Mesothelial cell of epicardium (in vitro differentiated cells): ENCODE measurements at regions not wholly inside any gene's neighbourhood (a gene's known extent, or its start where the extent isn't known, plus 50 kb on each side); places are given as distances from the start of the nearest gene placed in this dataset.

ENCODE experiments used
- DNase-seq, 2 experiments: peaks; one replicate each; pipeline ENCODE4 v3.0.0; 2021; ENCODE audit warnings: low spot score in 2 of 2; ENCODE audit not compliant: unreplicated experiment in 2 of 2
- H3K27ac Mint-ChIP-seq: 2 replicates; pipeline ENCODE4 v1.8.0; 2021; ENCODE audit warnings: mixed read lengths
- H3K27me3 Mint-ChIP-seq: 2 replicates; pipeline ENCODE4 v1.8.0; 2021; ENCODE audit warnings: low read depth, mixed read lengths
- H3K36me3 Mint-ChIP-seq: 2 replicates; pipeline ENCODE4 v1.8.0; 2021; ENCODE audit warnings: mixed read lengths
- H3K4me1 Mint-ChIP-seq: 2 replicates; pipeline ENCODE4 v1.8.0; 2021; ENCODE audit warnings: mixed read lengths
- H3K4me3 Mint-ChIP-seq: 2 replicates; pipeline ENCODE4 v1.8.0; 2021; ENCODE audit warnings: mild to moderate bottlenecking, moderate library complexity, mixed read lengths
- H3K9me3 Mint-ChIP-seq: 2 replicates; pipeline ENCODE4 v1.8.0; 2021; ENCODE audit warnings: mixed read lengths
- CTCF ChIP-seq: fragments of 200-600 bp; sonication (generic); IDR thresholded peaks from one replicate; pipeline ENCODE4 v1.5.0; 2021; ENCODE audit warnings: antibody characterized with exemption; ENCODE audit not compliant: unreplicated experiment

DNA sequence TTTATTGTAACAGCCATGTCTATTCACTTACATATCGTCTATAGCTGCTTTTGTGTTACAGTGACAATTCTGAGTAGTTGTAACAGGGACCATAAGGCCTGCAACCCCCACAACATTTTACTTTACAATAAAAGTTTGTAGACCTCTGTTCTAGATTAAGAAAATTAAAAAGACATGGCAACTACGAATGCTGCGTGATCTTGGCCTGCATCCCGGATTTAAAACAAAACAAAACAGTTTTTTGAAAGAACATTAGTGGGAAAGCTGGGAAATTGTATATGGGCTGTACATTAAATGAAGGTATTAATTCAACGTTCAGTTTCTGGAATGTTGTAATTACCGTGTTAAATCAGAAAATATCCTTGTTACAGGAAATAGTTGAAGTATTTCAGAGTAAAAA is 64.1 kb downstream of the RMI2 start:
- peaks cover 11% of the 10 kb centered on the region for H3K4me1 Mint-ChIP-seq
- no peaks in the 10 kb centered on the region for H3K36me3 Mint-ChIP-seq
- DNase-seq, result no peak
- peak overlapping the region; percentile 70 for H3K27ac Mint-ChIP-seq
- H3K27me3 Mint-ChIP-seq, result no peaks in the 10 kb centered on the region
- no peak overlapping the region for H3K4me3 Mint-ChIP-seq
- TF ChIP-seq CTCF, result no peak
- H3K9me3 Mint-ChIP-seq, result peaks cover 3% of the 10 kb centered on the region

DNA sequence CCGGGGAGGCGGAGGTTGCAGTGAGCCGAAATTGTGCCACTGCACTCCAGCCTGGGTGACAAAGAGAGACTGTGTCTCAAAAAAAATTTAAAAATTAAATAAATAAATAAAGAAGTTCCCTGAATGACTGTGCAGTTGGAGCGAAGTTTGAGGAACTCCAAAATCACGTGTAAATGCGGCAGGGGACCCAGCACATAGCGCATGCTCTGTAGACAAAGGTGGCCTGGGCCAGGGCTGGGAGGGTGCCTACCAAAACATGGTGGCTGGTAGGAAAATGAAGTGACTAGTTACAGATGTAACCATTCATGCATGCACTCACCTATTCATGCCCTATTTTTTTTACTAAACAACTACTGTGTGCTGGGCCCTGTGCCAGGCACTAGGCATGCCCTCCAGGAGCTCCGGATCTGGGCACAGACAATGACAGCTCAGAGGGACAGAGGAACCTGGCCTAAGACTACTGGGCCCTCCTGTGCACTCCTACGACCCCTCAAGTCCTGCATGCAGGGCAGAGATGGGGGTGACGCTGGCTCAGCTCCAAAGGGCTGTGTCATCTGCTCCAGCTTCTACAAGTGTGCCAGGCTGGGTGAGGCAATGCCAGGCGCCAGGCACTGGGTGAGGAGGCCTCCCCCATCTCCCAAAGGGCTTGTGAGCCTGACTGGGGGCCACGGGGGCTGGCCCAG is 65.3 kb downstream of the RMI2 start:
- H3K4me1 Mint-ChIP-seq, result peaks cover 11% of the 10 kb centered on the region
- no peak for DNase-seq
- no peaks in the 10 kb centered on the region for H3K36me3 Mint-ChIP-seq
- H3K27ac Mint-ChIP-seq, result no peak overlapping the region
- H3K9me3 Mint-ChIP-seq, result peaks cover 3% of the 10 kb centered on the region
- H3K27me3 Mint-ChIP-seq, result no peaks in the 10 kb centered on the region
- no peak for TF ChIP-seq CTCF
- no peak overlapping the region for H3K4me3 Mint-ChIP-seq

DNA sequence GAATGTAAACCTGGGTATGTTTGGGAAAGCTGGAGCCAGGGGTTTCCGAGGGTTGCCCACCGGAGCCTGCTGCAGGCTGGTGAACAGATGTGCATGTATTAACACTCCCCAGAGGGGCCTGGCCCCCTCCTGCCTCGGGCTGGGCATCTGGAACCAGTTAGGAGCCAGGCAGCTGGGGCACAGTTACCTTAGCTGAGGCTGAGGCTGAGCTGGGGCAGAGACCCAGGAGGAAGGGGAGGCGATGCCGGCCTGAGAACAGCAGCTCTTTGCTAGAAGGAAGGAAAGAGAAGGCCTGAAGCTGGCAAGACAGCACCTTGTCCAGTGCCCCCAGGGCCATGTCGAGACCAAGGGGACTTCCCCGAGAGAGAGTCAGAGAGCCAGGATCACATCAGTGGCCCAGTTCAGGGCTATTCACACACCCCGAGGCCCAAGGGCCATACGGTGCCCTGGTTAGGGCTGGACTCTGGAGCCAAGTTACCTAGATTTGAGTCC is 65.8 kb downstream of the RMI2 start:
- H3K4me3 Mint-ChIP-seq, result no peak overlapping the region
- TF ChIP-seq CTCF, result no peak
- H3K9me3 Mint-ChIP-seq, result peaks cover 3% of the 10 kb centered on the region
- DNase-seq, result no peak
- peaks cover 11% of the 10 kb centered on the region for H3K4me1 Mint-ChIP-seq
- no peaks in the 10 kb centered on the region for H3K27me3 Mint-ChIP-seq
- no peaks in the 10 kb centered on the region for H3K36me3 Mint-ChIP-seq
- H3K27ac Mint-ChIP-seq, result peak overlapping the region; percentile 53

- no peak for DNase-seq
- H3K27ac Mint-ChIP-seq, result no peak overlapping the region
- peaks cover 11% of the 10 kb centered on the region for H3K4me1 Mint-ChIP-seq
- no peak for TF ChIP-seq CTCF
- peaks cover under 1% of the 10 kb centered on the region for H3K9me3 Mint-ChIP-seq
- H3K27me3 Mint-ChIP-seq, result no peaks in the 10 kb centered on the region
- no peak overlapping the region for H3K4me3 Mint-ChIP-seq
- H3K36me3 Mint-ChIP-seq, result no peaks in the 10 kb centered on the region
Observed at GRCh38 chr16:11412175-11412904, 67.1 kb downstream of the RMI2 start.

GRCh38 chr16:11412965-11413887 is 68.0 kb downstream of the RMI2 start:
- H3K4me1 Mint-ChIP-seq, result peaks cover 9% of the 10 kb centered on the region
- H3K4me3 Mint-ChIP-seq, result no peak overlapping the region
- H3K36me3 Mint-ChIP-seq, result no peaks in the 10 kb centered on the region
- TF ChIP-seq CTCF, result no peak
- H3K9me3 Mint-ChIP-seq, result no peaks in the 10 kb centered on the region
- no peak overlapping the region for H3K27ac Mint-ChIP-seq
- H3K27me3 Mint-ChIP-seq, result no peaks in the 10 kb centered on the region
- no peak for DNase-seq
